Prostate gland (tissue), 2 donors: ENCODE measurements at regions not wholly inside any gene's neighbourhood (a gene's known extent, or its start where the extent isn't known, plus 50 kb on each side); places are given as distances from the start of the nearest gene placed in this dataset.

Experiments
- DNase-seq: peaks from one replicate; pipeline ENCODE4 v3.0.0-alpha.2; 2019; ENCODE audit warnings: low spot score
- H3K27ac ChIP-seq, 2 donors: fragments of 200-600 bp; sonication (generic); 2 replicates each; pipeline ENCODE4 v1.5.1; 2017 to 2019
- H3K27me3 ChIP-seq: fragments of 200-600 bp; sonication (generic); replicated peaks from 2 replicates; pipeline ENCODE4 v1.5.1; 2019; ENCODE audit not compliant: insufficient read depth
- H3K36me3 ChIP-seq, 2 donors: fragments of 200-600 bp; sonication (generic); 1 replicate in 1 of 2; 2 replicates in 1 of 2; pipeline versions ENCODE4 v1.5.1 to v1.8.1; 2017 to 2019
- H3K4me1 ChIP-seq: fragments of 200-600 bp; sonication (generic); replicated peaks from 2 replicates; pipeline ENCODE4 v1.5.1; 2019
- H3K4me3 ChIP-seq, 2 donors: fragments of 200-600 bp; sonication (generic); 2 replicates each; pipeline ENCODE4 v1.5.1; 2017 to 2019
- H3K9me3 ChIP-seq: fragments of 200-600 bp; sonication (generic); 2 replicates; pipeline ENCODE4 v1.5.1; 2017
- POLR2A ChIP-seq: fragments of 450-650 bp; IDR thresholded peaks from one replicate; pipeline ENCODE4 v1.6.1; 2016; ENCODE audit warnings: antibody characterized with exemption, mild to moderate bottlenecking
- POLR2AphosphoS5 ChIP-seq: sonication (generic); formaldehyde crosslinking; IDR thresholded peaks from one replicate; pipeline ENCODE4 v1.6.1; 2017; ENCODE audit warnings: antibody characterized with exemption
- WGBS: methylation state at CpG from one replicate; pipeline ENCODE4 v1.1.5; 2018; 5-methylcytosine and 5-hydroxymethylcytosine counted together
- intact Hi-C: fragments of 100-400 bp; cut with DNase I; formaldehyde crosslinking; loops from one replicate; pipeline ENCODE4 v1.14.2; 2022
- TF ChIP-seq, protein P1 (sequence below), 4 experiments: fragments of 200-600 bp in 2 of 4; fragments of 450-650 bp in 2 of 4; sonication (generic) in 2 of 4; IDR thresholded peaks; 1 replicate in 3 of 4; 2 replicates in 1 of 4; pipeline ENCODE4 v1.5.1; 2016 to 2019; ENCODE audit warnings: antibody characterized with exemption in 4 of 4, mild to moderate bottlenecking in 2 of 4, moderate library complexity in 2 of 4

DNA sequence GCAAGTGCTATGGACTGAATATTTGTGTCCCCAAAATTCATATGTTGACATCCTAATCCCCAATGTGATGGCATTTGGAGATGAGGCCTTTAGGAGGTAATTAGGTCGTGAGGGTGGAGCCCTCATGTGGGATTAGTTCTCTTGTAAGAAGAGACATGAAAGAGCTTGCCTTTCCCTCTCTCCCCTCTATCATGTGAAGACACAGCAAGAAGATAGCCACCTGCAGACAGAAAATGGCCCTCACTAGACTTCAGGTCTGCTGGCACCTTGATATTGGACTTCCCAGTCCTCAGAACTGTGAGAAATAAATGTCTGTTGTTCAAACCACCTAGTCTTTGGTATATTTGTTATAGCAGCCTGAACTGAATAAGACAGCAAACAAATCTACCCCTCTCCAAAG is 75.1 kb upstream of the TBX20 start:
- 74% methylated on average over 1 of the region's 1 CpG for WGBS
- intact Hi-C loops = no loop called here

DNA sequence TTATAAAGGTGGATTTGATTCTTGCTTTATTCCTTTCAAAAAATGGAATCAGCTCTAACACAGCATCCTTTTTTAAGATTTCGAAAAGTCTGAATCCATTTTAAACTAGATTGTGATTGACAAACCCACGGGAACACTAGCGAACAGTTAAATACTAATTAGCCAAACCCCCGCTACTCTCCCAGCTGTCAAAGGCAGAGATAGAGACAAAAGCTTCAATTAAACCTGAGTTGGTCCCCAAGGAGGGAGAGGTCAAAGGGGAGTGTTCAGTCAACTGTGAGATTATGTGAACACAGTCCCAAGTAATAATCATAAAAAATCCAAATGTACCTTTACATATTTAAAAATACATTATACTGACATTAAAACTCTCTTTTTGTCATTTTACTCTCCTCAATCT is 65.7 kb upstream of the TBX20 start:
- H3K36me3 ChIP-seq = no peaks in the 10 kb centered on the region
- TF ChIP-seq POLR2AphosphoS5 (no peak), POLR2A (no peak)
- TF ChIP-seq, protein P1, sequence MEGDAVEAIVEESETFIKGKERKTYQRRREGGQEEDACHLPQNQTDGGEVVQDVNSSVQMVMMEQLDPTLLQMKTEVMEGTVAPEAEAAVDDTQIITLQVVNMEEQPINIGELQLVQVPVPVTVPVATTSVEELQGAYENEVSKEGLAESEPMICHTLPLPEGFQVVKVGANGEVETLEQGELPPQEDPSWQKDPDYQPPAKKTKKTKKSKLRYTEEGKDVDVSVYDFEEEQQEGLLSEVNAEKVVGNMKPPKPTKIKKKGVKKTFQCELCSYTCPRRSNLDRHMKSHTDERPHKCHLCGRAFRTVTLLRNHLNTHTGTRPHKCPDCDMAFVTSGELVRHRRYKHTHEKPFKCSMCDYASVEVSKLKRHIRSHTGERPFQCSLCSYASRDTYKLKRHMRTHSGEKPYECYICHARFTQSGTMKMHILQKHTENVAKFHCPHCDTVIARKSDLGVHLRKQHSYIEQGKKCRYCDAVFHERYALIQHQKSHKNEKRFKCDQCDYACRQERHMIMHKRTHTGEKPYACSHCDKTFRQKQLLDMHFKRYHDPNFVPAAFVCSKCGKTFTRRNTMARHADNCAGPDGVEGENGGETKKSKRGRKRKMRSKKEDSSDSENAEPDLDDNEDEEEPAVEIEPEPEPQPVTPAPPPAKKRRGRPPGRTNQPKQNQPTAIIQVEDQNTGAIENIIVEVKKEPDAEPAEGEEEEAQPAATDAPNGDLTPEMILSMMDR (IDR thresholded peaks at IDR 0.05) = no peak
- intact Hi-C loops = no loop called here
- H3K27me3 ChIP-seq = no peaks in the 10 kb centered on the region
- H3K27ac ChIP-seq = no peak overlapping the region
- H3K4me3 ChIP-seq = no peak overlapping the region
- no peaks in the 10 kb centered on the region for H3K9me3 ChIP-seq
- H3K4me1 ChIP-seq = no peaks in the 10 kb centered on the region
- 35% methylated on average over 4 of the region's 4 CpGs for WGBS
- no peak for DNase-seq

More for the DNA sequence above, 75.1 kb upstream of the TBX20 start:
- H3K9me3 ChIP-seq = no peaks in the 10 kb centered on the region
- H3K4me1 ChIP-seq = no peaks in the 10 kb centered on the region
- no peaks in the 10 kb centered on the region for H3K36me3 ChIP-seq
- no peaks in the 10 kb centered on the region for H3K27me3 ChIP-seq
- H3K27ac ChIP-seq = no peak overlapping the region
- no peak for TF ChIP-seq POLR2A
- TF ChIP-seq, protein P1 (IDR thresholded peaks at IDR 0.05) = no peak
- no peak for TF ChIP-seq POLR2AphosphoS5
- DNase-seq = no peak
- H3K4me3 ChIP-seq = no peak overlapping the region

DNA sequence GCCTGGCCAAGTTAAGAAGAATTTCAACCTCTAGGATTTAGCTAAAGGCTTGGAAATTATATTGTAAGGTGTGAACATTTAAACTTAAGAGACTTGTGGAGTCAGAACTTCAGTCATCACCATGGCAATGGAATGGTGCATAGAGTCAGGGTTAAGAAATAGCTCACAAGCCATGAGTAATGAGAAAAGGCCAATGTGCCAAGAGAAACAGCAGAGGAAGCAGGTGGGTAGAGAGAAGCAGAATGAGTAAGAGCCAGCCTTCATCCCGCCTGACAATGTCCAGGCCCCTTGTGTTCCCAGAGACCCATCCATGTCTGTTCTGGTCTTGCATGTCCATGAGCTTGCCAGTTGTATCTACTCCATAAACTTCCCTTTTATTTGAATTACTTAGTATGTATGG is 62.6 kb upstream of the TBX20 start:
- no peak for DNase-seq
- 96% methylated on average over 1 of the region's 1 CpG for WGBS
- no peaks in the 10 kb centered on the region for H3K36me3 ChIP-seq
- TF ChIP-seq, protein P1 (IDR thresholded peaks at IDR 0.05) = no peak
- TF ChIP-seq POLR2AphosphoS5 (no peak), POLR2A (no peak)
- no peak overlapping the region for H3K27ac ChIP-seq
- no peaks in the 10 kb centered on the region for H3K4me1 ChIP-seq
- no peaks in the 10 kb centered on the region for H3K9me3 ChIP-seq
- no peak overlapping the region for H3K4me3 ChIP-seq
- intact Hi-C loops = no loop called here
- H3K27me3 ChIP-seq = no peaks in the 10 kb centered on the region

DNA sequence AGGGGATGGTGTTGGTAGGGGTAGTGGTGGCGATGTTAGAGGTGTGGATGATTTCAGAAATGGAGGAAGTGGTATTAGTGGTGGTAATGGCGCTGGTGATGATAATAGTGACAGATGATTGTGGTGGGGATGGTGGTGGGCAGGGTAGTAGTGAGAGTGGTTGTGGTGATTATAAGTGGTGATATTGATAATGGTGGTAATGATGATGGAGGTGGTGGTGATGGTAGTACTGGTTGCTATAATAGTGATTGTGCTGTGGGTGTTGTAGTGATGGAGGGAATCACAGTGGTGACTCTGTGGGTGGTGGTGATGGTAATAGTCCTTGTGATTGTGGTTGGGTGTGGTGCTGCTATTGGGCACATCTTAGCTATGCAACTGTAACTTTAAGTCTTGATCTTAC is 61.6 kb upstream of the TBX20 start:
- H3K4me1 ChIP-seq = no peaks in the 10 kb centered on the region
- no peak overlapping the region for H3K27ac ChIP-seq
- no peaks in the 10 kb centered on the region for H3K27me3 ChIP-seq
- TF ChIP-seq, protein P1 (IDR thresholded peaks at IDR 0.05) = no peak
- TF ChIP-seq POLR2AphosphoS5 (no peak), POLR2A (no peak)
- no peak overlapping the region for H3K4me3 ChIP-seq
- 88% methylated on average over 2 of the region's 2 CpGs for WGBS
- no peaks in the 10 kb centered on the region for H3K9me3 ChIP-seq
- DNase-seq = no peak
- intact Hi-C loops = no loop called here
- no peaks in the 10 kb centered on the region for H3K36me3 ChIP-seq

DNA sequence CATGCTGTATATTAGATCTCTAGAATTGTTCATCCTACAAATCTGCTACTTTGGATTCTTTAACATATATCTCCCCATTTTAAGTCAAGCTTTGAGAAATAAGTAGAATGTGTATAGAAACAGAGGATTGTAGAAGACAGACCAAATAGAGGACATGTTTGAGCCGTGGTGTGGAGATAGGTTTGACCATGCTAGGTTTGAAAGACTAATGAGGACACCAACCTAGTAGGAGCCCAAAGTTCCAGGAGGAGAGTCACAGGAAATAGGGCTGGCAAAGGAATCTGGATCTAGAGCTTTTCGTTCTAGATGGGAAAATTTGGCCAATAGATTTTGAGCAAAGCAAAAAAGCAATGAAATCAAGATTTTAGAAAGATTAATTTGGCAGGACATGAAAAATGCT is 60.5 kb upstream of the TBX20 start:
- intact Hi-C loops = no loop called here
- no peaks in the 10 kb centered on the region for H3K4me1 ChIP-seq
- TF ChIP-seq POLR2AphosphoS5 = no peak
- TF ChIP-seq POLR2A = no peak
- TF ChIP-seq, protein P1 (IDR thresholded peaks at IDR 0.05) = no peak
- H3K4me3 ChIP-seq = no peak overlapping the region
- 84% methylated on average over 2 of the region's 2 CpGs for WGBS
- H3K9me3 ChIP-seq = no peaks in the 10 kb centered on the region
- H3K27ac ChIP-seq = no peak overlapping the region
- no peak for DNase-seq
- no peaks in the 10 kb centered on the region for H3K36me3 ChIP-seq
- peaks cover 2% of the 10 kb centered on the region for H3K27me3 ChIP-seq
